GM21360 (cell line): ENCODE measurements at regions not wholly inside any gene's neighbourhood (a gene's known extent, or its start where the extent isn't known, plus 50 kb on each side); places are given as distances from the start of the nearest gene placed in this dataset.
"Not testable (repeated sequence)": the region's sequence is repeated elsewhere in the genome, so short reads cannot be mapped to it uniquely, and the experiment has no call there.

Source experiments
- ATAC-seq: cut with Tn5 transposase; IDR thresholded peaks from one replicate; pipeline ENCODE4 v1.9.1; 2021; ENCODE audit warnings: mild to moderate bottlenecking, moderate library complexity; ENCODE audit not compliant: unreplicated experiment

DNA sequence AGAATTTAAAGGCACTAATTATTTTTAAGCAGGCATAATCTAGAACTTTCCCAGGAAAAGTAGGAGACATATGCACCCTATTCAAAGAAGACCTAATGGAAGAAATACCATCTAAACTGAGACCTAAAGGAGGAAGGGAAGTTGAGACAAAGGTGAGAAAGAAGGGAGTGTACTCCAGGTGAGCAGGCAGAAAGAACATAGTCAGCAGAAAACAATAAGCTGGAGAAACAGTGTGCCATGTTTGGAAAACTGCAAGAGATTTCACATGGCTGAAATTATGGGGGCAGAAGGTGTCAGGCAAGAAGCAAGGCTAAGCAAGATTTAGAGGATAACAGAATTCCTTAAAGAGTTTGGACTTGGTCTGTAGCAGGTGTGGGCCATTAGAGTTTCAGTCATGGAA, 167.0 kb upstream of the USP25 start:
- ATAC-seq, result no peak

DNA sequence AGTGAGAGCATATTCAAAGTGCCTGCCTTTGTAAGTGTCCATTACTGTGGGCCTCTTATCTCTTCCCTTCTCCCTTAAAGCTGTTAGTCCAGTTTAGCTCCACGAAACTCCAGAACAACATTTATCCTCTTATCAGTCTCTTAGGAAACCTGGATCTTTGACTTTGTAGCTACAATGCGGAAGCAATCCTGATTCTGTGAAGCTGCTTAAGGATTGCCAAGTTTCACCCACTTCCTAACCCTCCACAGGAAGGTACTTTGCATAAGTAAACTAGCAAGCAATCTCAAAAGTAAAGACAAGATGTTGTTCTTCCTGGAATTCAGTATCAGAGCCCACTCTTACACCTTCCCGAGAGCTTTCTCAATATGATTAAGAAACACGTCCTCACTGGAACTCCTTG, 164.9 kb upstream of the USP25 start:
- ATAC-seq, result no peak

DNA sequence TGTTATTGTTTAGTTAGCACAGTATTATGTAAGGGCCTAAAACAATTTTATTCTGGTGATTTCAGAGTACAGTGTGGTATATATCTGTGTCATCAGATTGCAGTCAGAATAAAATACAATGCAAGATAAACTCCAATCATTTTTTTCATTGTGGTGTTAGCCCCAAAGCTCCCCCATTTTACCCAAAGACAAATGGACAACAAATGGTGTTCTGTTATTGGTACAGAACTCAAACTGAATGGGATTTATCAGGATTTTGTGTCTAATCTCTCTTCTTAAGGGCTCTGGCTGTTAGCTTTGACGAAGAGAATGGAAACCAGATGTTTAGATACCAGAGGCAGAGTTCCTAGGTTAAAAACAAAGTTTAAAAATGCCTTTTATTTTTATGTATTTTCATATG, 163.1 kb upstream of the USP25 start:
- ATAC-seq, result no peak

DNA sequence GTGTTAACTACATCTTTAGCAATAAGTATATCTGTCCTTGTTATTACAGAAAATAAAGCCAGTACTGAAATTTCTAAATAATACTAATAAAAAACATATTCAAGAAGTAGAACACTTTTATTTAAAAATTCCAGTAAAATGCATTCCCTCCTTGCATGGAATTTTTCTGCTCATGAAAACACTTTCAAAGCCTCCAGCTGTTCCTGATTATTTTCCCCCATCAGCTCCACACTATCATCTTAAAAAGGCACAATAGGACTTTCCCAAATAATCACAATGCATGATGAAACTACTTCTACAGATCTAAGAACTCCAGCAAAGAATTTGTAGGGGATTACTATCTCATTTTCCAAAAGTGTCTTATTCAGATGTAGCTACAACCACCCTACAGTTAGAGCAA, 162.6 kb upstream of the USP25 start:
- ATAC-seq, result no peak

DNA sequence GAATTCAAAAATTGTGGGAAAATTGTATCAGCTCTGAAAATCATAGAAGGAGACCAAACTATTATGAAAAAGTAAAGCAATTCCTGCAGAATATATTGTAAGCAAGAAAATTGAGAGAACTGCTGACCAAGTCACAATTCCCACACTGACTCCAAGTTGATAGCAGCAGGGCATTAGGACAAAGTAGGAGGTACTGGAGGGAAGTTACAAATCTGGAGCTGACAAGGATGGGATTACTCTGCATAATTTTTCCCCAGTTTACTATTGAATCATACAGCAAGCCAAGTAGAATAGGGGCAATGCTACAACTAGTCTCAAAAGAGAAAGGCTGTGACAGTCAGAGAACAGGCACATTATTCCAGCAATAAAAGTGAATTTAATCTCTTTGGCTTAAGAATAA, 161.3 kb upstream of the USP25 start:
- ATAC-seq, result no peak

DNA sequence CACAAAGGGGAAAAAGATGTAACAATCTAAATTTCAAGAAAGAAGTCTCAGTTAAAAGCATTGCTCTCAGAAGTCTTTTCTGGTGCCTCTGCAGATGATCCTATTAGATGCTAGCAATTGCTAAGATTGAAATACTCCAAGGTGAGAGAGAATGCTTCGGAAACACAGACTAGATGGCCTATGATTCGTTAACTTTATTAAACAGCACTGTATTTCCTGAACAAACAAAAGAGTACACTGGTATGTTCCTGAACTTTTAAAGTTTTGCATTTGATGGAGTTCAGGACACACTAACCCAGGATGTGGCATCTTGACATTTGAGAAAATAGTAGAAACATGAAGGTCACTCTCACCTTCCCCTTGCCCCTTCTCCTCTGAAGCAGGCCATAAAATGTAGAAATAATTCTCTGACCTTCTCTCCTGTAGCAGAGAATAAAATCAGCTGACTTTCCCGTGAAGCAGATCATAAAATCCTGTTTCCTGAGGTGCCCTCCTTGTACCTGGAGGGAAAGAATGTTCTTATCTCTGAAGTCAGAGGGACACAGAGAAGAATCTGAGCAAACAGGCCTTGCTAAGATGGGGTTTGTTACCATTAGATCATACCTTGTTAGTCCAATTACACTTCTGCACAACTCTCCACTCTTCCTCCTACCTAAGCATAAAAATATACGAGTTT, 142.9 kb upstream of the USP25 start:
- ATAC-seq, result no peak

DNA sequence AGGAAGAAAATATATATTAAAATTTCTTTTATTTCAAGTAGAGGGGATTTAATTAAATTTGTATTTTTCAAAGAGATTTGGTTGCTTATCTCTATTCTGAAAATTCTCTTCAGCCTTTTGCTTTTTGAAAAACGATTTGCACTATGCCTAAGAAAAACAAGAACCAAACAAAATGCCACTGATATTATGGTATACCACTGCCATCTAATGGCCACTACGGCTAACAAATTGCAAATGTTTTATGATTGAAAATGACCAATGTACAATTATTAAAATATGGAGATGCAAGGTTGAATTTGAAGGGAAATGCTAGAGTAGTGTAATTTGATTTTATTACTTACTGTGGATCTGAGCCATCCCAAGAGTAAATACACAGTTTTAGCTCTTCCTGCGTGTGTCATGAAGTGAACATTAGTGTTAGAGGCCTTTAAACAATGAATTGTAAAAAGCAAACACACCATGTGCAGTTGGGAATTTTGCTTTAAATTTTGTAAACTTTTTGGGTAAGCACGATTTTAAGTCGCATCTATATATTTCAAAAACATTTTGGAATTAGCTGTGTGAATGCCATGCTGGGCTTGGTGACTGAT, 137.4 kb upstream of the USP25 start:
- no peak for ATAC-seq

DNA sequence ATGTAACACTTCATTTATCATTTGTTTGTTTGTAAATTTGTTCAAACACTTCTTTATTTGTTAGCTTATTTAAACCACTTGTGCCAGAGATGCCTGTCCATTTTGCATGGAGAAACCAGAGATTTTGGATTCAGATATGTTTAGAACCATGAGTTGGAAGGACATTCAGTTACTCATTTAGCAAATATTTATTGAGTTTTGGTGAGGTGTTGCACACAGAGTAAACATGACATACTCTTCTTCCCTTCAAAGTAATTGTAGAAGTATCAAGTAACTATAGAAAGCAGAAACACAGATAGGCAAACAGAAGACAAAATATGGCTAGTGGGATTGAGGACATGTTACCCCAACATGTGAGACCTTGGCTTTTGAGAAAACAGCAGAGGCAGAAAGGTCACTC, 136.8 kb upstream of the USP25 start:
- no peak for ATAC-seq

DNA sequence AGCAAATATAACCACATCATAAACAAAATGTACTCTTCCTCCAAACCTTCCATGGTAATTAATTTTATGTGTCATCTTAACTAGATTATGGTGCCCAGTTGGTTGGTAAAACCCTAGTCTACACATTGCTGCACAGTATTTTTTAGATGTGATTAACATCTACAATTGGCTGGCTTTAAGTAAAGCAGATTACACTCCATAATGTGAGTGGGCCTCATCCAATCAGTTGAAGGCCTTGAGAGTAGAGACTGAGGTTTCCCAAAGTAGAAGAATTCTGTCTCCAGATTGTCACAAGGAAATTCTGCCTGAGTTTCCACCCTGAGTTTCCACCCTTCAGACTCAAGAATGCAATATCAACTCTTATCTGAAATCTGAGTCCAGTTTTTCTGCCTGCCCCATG, 128.4 kb upstream of the USP25 start:
- ATAC-seq, result no peak

DNA sequence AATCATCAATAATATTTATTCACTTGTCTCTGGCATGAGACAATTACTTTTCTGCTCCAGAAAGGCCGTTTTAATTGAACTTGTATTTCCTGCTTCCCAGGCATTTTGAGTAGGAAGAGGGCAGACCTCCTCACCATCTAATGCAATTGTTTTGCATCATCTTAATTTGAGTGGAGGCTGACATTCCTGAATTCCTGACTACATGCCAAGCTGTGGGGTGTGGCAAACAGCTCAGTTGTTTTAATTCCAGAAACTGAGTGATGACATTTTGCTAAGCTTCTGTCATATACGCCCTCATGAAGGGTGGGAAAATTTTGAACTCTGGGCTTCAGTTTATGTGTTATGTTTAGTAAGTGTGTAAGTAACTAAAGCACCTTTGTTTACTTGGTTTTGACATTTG, 125.4 kb upstream of the USP25 start:
- ATAC-seq, result no peak

DNA sequence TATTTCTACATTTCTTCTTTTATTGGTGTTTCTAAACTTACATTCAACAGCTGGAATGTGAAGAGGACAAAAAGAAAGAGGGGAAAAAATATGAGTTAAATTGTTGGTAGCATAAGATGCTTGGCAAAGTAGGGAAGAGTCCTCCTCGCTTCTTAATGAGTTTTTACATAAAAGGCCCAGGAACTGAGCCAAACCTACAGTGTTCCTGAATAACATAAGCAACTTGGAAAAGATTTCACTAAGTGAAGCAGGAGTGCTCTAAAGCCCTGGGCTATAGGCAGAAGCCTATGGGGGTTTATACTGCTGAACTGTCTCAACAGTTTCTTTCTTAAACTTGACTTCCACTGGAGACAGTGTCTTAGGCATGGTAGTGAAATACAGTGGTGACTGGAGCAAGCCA, 115.0 kb upstream of the USP25 start:
- no peak for ATAC-seq

DNA sequence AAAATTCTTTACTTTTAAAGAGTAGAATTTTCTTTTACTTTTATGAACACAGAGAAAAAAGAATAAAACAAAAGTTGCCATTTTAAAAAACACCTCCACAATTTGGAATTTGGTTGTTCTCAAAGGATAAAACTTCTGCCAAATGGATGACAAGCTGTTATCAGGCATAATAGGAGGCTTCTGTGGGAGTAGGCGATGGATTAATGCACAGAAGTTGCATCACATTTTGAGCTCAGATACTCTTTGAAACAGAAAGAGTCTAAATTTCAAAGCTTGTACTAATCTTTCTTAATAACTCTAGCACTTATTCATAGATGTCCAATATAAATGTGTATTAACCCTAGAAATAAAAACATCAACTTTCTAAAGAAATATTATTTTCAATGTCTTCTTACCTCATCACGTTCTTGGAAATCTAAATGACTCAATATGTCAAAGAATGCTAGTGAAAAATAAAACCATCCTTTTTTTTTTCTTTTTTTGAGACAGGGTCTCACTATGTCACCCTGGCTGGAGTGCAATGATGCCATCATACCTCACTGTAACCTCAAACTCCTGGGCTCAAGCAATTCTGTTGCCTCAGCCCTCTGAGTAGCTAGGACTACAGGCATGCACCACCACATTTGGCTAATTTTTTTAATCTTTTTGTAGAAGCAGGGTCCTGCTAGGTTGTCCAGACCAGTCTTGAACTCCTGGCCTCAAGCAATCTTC, 112.8 kb upstream of the USP25 start:
- no peak for ATAC-seq

DNA sequence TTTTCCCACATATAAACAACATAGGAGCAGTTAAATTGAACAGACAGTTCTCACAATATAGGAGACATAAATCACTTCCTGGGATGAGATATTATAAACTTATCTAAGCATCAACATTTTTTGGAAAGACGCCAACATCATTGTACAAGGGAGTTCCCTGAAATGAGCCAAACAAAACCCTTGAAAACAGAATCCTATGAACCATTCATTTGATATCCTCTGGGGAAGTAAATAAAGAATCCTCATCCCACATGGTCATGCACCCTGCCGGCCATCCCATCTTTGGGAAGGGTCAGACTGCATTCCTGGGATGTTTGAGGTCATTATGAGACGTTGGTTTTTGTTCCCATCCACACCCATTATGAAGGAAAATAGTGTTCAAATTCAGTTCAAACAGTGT, 111.8 kb upstream of the USP25 start:
- no peak for ATAC-seq

DNA sequence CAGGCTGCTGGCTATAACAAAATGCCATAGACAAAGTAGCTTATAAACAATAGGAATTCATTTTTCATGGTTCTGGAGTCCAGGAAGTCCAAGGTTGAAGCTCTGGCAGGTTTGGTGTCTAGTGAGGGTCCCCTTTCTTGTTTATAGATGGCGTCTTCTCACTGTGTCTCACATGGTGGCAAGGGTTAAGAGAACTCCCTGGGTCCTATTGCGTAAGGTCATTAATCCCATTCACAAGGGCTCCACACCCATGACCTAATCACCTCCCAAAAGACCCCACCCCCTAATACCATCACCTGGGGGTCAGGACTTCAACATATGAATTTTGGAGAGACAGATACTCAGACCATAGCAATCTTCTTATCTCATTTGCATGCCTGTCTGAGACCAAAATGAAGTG, 108.9 kb upstream of the USP25 start:
- no peak for ATAC-seq

DNA sequence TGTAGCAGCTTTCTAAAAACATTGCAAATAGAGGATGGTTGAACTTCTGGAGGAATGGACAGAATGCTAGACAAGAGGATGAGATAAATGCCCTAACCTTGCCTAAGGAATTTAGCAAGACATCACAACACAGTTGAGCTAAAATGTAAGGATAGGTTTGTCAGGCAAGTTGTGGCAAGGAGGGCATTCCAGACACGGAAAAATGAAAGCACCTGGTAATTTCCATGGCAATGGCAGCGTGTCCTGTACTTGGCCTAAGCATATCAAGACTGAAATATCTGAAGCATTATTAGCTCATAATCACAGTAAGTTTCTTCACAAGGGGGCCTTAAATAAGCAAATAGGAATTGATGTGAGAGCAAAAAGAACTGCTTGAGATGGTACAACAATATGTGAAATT, 105.1 kb upstream of the USP25 start:
- ATAC-seq, result no peak

DNA sequence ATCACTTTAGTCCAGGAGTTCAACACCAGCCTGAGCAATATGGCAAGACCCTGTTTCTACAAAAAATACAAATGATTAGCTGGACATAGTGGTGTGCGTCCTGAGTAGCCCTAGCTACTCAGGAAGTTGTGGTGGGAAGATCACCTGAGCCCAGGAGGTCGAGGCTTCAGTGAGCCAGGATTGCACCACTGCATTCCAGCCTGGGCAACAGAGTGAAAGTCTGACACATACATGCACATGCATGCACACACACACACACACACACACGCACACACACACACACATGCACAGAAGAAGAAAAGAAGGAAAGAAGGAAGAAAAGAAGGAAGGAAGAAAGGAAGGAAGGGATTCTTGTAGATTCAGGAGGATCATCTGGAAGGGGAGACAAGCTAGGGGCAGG, 104.4 kb upstream of the USP25 start:
- no peak for ATAC-seq

DNA sequence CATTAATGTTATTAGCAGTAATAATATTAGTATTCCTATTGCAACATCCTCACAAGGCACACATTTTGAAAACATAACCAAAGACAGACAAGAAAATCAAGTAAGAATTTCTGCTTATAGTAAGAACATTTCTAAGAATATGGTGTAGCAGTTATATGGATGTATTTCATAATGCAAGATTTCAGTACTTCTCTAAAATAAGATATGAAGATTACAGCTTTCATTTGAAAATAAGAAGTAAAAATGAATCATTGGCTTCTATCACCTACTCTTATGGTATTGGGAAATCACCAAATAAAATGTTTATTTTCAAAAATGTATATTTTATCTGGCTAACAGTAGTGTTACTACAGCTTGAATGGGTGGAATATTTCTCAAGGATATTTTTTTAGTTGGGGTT, 103.8 kb upstream of the USP25 start:
- ATAC-seq, result no peak

DNA sequence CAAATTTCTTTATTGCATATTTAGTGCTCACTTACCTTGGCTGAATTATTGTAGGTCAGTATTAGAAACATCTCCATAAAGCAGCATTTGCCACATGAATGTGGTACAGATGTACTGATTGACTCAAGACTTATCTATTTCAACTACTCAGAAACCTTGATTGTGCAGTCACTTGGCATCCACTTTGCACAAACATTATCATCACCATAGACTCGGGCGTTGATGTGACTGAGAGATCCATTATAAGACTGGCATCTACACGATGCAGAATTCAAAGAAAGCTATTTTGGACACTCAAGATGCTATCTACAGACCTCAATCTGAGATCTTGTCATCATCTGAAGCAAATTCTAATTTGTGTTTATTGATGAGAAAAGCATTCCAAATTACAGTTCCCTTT, 102.8 kb upstream of the USP25 start:
- no peak for ATAC-seq

DNA sequence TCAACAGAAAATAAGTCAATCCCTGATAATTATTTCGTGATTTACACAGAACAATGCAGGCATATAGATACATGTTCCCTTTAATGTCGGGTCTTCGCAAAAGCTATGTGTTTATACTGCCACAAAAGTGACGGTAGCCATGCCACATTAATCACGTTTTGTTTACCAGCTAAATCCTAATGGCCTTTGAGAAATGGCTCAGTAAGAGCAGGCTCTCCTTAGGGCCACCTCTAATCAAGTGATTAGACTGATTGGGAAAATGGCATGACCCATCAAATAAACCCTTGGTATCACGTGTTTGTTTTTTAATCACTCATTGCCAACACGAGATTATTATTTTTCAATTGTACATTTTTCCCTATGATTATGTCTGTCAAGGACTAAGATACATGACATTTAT, 102.0 kb upstream of the USP25 start:
- ATAC-seq, result no peak

DNA sequence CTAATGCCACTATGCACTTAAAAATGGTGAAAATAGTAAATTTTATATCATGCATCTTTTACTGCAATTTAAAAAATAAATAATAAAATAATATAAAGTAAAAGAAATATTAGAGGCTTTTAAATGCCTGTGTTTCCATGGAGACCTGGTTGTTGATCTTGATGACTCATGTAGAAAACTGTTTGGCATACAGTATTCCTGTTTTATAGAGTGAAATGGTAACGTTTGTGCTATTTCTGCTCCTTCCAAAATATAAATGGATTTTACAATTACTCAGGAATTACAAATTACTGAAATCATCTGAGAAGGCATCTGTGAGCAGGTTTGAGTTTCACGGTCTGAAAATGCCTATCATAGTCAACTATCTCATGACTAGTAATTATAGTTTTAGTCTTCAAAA, 98.4 kb upstream of the USP25 start:
- ATAC-seq, result no peak

DNA sequence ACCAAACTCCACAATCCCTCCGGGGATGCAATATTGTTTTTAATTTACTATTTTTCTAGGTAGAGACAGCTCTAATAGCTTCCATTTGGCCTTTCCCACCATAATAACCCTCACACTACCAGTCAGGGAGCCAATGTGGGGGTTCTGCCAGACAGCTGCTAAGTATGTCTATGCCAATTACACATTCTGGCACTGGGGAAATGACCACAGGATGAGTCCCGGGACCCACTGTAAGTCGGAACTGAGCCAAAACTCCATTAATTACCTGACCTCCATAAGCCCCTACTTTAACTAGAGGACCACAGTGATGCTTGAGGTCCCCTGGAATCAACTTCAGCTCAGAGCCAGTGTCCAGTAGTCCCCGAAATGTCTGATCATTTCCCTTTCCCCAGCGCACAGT, 95.2 kb upstream of the USP25 start:
- ATAC-seq, result not testable (repeated sequence)

DNA sequence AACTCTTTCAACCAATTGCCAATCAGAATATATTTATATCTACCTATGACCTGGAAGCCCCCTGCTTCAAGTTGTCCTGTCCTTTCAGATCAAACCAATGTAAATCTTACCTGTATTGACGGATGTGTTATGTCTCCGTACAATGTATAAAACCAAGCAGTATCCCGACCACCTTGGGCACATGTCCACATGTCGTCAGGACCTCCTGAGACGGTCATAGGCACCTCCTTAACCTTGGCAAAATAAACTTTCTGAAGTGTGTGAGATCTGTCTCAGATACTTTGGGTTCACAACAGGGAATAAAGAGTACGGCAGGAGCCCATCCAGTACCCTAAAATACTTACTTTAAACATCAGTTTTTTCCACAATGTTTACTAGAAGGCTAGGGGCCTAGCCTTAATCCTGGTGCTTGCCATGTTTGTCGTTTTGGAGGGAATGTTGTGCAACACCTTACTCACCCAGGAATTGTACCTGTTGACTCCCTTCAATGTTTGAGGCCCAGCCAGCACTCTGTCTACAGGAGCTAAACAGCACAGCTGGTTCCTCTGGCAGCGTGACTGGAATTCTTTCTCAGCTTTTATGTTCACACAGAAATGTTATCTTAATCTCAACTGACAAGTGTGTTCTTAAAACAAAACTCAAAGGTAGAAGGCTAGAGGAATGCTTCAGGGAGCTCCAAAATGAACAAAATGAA, 90.8 kb upstream of the USP25 start:
- no peak for ATAC-seq
